HEK293T (cell line): ENCODE measurements at regions not wholly inside any gene's neighbourhood (a gene's known extent, or its start where the extent isn't known, plus 50 kb on each side); places are given as distances from the start of the nearest gene placed in this dataset.

Experiments
- CTCF ChIA-PET: fragments of 350-600 bp; formaldehyde crosslinking; extraction: SDS; loops from one replicate; lab custom pipeline; 2021; ENCODE audit warnings: antibody characterized with exemption, inconsistent platforms; lab: Yijun Ruan, JAX
- POLR2A ChIA-PET: fragments of 350-600 bp; formaldehyde crosslinking; extraction: SDS; loops from one replicate; lab custom pipeline; 2020; ENCODE audit warnings: antibody characterized with exemption, inconsistent platforms; lab: Yijun Ruan, JAX
- DNase-seq: peaks from one replicate; pipeline ENCODE4 v3.0.0; 2012; ENCODE audit warnings: mixed read lengths; ENCODE audit errors: extremely low spot score
- ARNT ChIP-seq: fragments of 450-650 bp; IDR thresholded peaks from 2 replicates; pipeline ENCODE4 v1.6.1; 2017; ENCODE audit warnings: mild to moderate bottlenecking
- BHLHE40 ChIP-seq: fragments of 450-650 bp; IDR thresholded peaks from 2 replicates; pipeline ENCODE4 v1.6.1; 2016; ENCODE audit warnings: mild to moderate bottlenecking, moderate library complexity, borderline replicate concordance
- CTBP1 ChIP-seq: fragments of 450-650 bp; IDR thresholded peaks from 2 replicates; pipeline ENCODE4 v1.6.1; 2016; ENCODE audit warnings: borderline replicate concordance
- ELF4 ChIP-seq: fragments of 450-650 bp; IDR thresholded peaks from 2 replicates; pipeline ENCODE4 v1.6.1; 2017; ENCODE audit warnings: antibody characterized with exemption
- FOXA1 ChIP-seq: fragments of 450-650 bp; IDR thresholded peaks from 2 replicates; pipeline ENCODE4 v1.6.1; 2016; ENCODE audit warnings: mild to moderate bottlenecking
- FOXK2 ChIP-seq: fragments of 450-650 bp; IDR thresholded peaks from 2 replicates; pipeline ENCODE4 v1.6.1; 2016; ENCODE audit warnings: mild to moderate bottlenecking
- FOXM1 ChIP-seq: fragments of 450-650 bp; IDR thresholded peaks from 2 replicates; pipeline ENCODE4 v1.6.1; 2017; ENCODE audit warnings: mild to moderate bottlenecking, borderline replicate concordance
- HDGF ChIP-seq: fragments of 450-650 bp; IDR thresholded peaks from 2 replicates; pipeline ENCODE4 v1.6.1; 2017; ENCODE audit warnings: antibody characterized with exemption, borderline replicate concordance
- L3MBTL2 ChIP-seq: fragments of 450-650 bp; conservative IDR thresholded peaks from 2 replicates; pipeline ENCODE4 v1.6.1; 2016; ENCODE audit warnings: mild to moderate bottlenecking
- LEF1 ChIP-seq: fragments of 450-650 bp; IDR thresholded peaks from 2 replicates; pipeline ENCODE4 v1.6.1; 2017; ENCODE audit warnings: mild to moderate bottlenecking, borderline replicate concordance
- NFRKB ChIP-seq: fragments of 450-650 bp; IDR thresholded peaks from 2 replicates; pipeline ENCODE4 v1.6.1; 2016; ENCODE audit warnings: mild to moderate bottlenecking, moderate library complexity
- PKNOX1 ChIP-seq: fragments of 450-650 bp; IDR thresholded peaks from 2 replicates; pipeline ENCODE4 v1.6.1; 2016
- SP1 ChIP-seq: fragments of 450-650 bp; IDR thresholded peaks from 2 replicates; pipeline ENCODE4 v1.6.1; 2017
- SUZ12 ChIP-seq: fragments of 450-650 bp; IDR thresholded peaks from 2 replicates; pipeline ENCODE4 v1.6.1; 2016; ENCODE audit warnings: mild to moderate bottlenecking
- TARDBP ChIP-seq: fragments of 450-650 bp; IDR thresholded peaks from 2 replicates; pipeline ENCODE4 v1.6.1; 2016
- ZNF384 ChIP-seq: fragments of 450-650 bp; IDR thresholded peaks from 2 replicates; pipeline ENCODE4 v1.6.1; 2016

- ChIA-PET CTCF (no interaction called here), POLR2A (no interaction called here)
- TF ChIP-seq ELF4 (no peak), CTBP1 (no peak), L3MBTL2 (no peak), TARDBP (no peak), SP1 (no peak), FOXA1 (no peak), ZNF384 (no peak)
- no peak for DNase-seq
Measured at GRCh38 chr12:127388985-127389384, 878.0 kb upstream of the TMEM132C start.

- DNase-seq: no peak
- TF ChIP-seq FOXM1 (no peak), SUZ12 (no peak), ZNF384 (no peak), CTBP1 (no peak), FOXK2 (no peak), TARDBP (no peak), ARNT (no peak)
- POLR2A ChIA-PET: no interaction called here
- CTCF ChIA-PET: no interaction called here
Measured at GRCh38 chr12:127389923-127390322, 877.0 kb upstream of the TMEM132C start.

GRCh38 chr12:127393465-127393864 lies 873.5 kb upstream of the TMEM132C start:
- no peak for TF ChIP-seq SP1
- no peak for TF ChIP-seq LEF1
- TF ChIP-seq PKNOX1: no peak
- no peak for TF ChIP-seq ARNT
- TF ChIP-seq BHLHE40: no peak
- TF ChIP-seq NFRKB: no peak
- no peak for TF ChIP-seq L3MBTL2
- TF ChIP-seq CTBP1: no peak
- no peak for TF ChIP-seq FOXM1
- ChIA-PET POLR2A (no interaction called here), CTCF (no interaction called here)
- DNase-seq: no peak

GRCh38 chr12:127393896-127394295 lies 873.1 kb upstream of the TMEM132C start:
- no peak for TF ChIP-seq ZNF384
- no peak for TF ChIP-seq SP1
- TF ChIP-seq PKNOX1: no peak
- TF ChIP-seq HDGF: no peak
- TF ChIP-seq ARNT: no peak
- TF ChIP-seq LEF1: no peak

GRCh38 chr12:127396734-127397133 lies 870.2 kb upstream of the TMEM132C start:
- ChIA-PET POLR2A (no interaction called here), CTCF (interaction anchor here (0.6 kb wide), 1 partner anchor 421 kb away, joined by 3 read pairs; no protein-coding TSS in a partner anchor)
- TF ChIP-seq ARNT (no peak), FOXM1 (no peak), LEF1 (no peak), HDGF (no peak), L3MBTL2 (no peak), BHLHE40 (no peak), SUZ12 (no peak), NFRKB (no peak), TARDBP (no peak), CTBP1 (no peak), ELF4 (no peak)
- DNase-seq: no peak

More at GRCh38 chr12:127393896-127394295, 873.1 kb upstream of the TMEM132C start:
- ChIA-PET POLR2A (no interaction called here), CTCF (no interaction called here)
- DNase-seq: no peak

GRCh38 chr12:127398016-127398710 lies 868.8 kb upstream of the TMEM132C start:
- POLR2A ChIA-PET: no interaction called here
- no peak for TF ChIP-seq NFRKB
- no peak for TF ChIP-seq ZNF384
- no peak for TF ChIP-seq FOXK2
- TF ChIP-seq CTBP1: no peak
- TF ChIP-seq ELF4: no peak
- DNase-seq: no peak
- CTCF ChIA-PET: no interaction called here

GRCh38 chr12:127399451-127399850 lies 867.5 kb upstream of the TMEM132C start:
- ChIA-PET CTCF (no interaction called here), POLR2A (no interaction called here)
- no peak for DNase-seq
- no peak for TF ChIP-seq SUZ12
- TF ChIP-seq L3MBTL2: no peak
- TF ChIP-seq CTBP1: no peak
- no peak for TF ChIP-seq TARDBP
- no peak for TF ChIP-seq FOXK2
- no peak for TF ChIP-seq NFRKB
- TF ChIP-seq SP1: no peak
- no peak for TF ChIP-seq BHLHE40
- no peak for TF ChIP-seq HDGF
- TF ChIP-seq ZNF384: no peak
- TF ChIP-seq PKNOX1: no peak
- no peak for TF ChIP-seq FOXA1
- TF ChIP-seq ELF4: no peak
- no peak for TF ChIP-seq FOXM1
- no peak for TF ChIP-seq LEF1
- TF ChIP-seq ARNT: no peak
